ENCODE measurements at regions not wholly inside any gene's neighbourhood (a gene's known extent, or its start where the extent isn't known, plus 50 kb on each side); places are given as distances from the start of the nearest gene placed in this dataset.

- TF ChIP-seq, protein P1, sequence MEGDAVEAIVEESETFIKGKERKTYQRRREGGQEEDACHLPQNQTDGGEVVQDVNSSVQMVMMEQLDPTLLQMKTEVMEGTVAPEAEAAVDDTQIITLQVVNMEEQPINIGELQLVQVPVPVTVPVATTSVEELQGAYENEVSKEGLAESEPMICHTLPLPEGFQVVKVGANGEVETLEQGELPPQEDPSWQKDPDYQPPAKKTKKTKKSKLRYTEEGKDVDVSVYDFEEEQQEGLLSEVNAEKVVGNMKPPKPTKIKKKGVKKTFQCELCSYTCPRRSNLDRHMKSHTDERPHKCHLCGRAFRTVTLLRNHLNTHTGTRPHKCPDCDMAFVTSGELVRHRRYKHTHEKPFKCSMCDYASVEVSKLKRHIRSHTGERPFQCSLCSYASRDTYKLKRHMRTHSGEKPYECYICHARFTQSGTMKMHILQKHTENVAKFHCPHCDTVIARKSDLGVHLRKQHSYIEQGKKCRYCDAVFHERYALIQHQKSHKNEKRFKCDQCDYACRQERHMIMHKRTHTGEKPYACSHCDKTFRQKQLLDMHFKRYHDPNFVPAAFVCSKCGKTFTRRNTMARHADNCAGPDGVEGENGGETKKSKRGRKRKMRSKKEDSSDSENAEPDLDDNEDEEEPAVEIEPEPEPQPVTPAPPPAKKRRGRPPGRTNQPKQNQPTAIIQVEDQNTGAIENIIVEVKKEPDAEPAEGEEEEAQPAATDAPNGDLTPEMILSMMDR (conservative IDR thresholded peaks at IDR 0.05 in 1 of 2, IDR thresholded peaks at IDR 0.05 in 1 of 2; ENCODE audit: extremely low read depth in 1 of 2, insufficient read depth in 1 of 2, low read depth in 1 of 2, low read length in 2 of 2): no peak
- TF ChIP-seq EZH2 (IDR thresholded peaks at IDR 0.05; ENCODE audit: borderline replicate concordance, low read length): no peak
Measured at GRCh38 chr3:95707268-95707667, 1107.1 kb upstream of the EPHA6 start.

Measured in mammary epithelial cell (primary cell).